Panc1 (cell line): ENCODE measurements at regions not wholly inside any gene's neighbourhood (a gene's known extent, or its start where the extent isn't known, plus 50 kb on each side); places are given as distances from the start of the nearest gene placed in this dataset.

ENCODE experiments used
- ATAC-seq: fragments of 200-7000 bp; cut with Tn5 transposase; 2 replicates; pipeline ENCODE4 v1.9.1; 2020; ENCODE audit warnings: mild to moderate bottlenecking, moderate library complexity
- BruUV-seq: library from RNA; stranded (reverse); fragments of 400-500 nt; replicated peaks from 2 replicates; lab custom pipeline; 2021; lab: Mats Ljungman, UMichigan
- CTCF ChIA-PET: fragments of 300-600 bp; sonication (Branson Sonifier 250); formaldehyde crosslinking; loops from one replicate; lab custom pipeline; 2022; ENCODE audit warnings: antibody characterized with exemption; lab: Charles Lee
- POLR2A ChIA-PET: fragments of 300-600 bp; sonication (Branson Sonifier 250); formaldehyde crosslinking; loops from one replicate; lab custom pipeline; 2022; ENCODE audit warnings: antibody characterized with exemption; lab: Charles Lee
- DNase-seq: peaks from one replicate; pipeline ENCODE4 v3.0.0-alpha.2; 2010; ENCODE audit warnings: low read depth, low spot score
- H3K27ac ChIP-seq: 2 replicates; pipeline ENCODE4 v1.5.1; 2011; ENCODE audit warnings: mild to moderate bottlenecking, low read length, inconsistent platforms
- H3K27me3 ChIP-seq: fragments of 200-500 bp; sonication (Bioruptor generic); 2 replicates; pipeline ENCODE4 v1.6.0; 2014; ENCODE audit warnings: low read length, inconsistent platforms; ENCODE audit not compliant: control insufficient read depth, insufficient read depth
- H3K36me3 ChIP-seq: fragments of 200-500 bp; sonication (Bioruptor generic); 2 replicates; pipeline ENCODE4 v1.5.1; 2014; ENCODE audit warnings: inconsistent platforms, mild to moderate bottlenecking, low read length, moderate library complexity; ENCODE audit not compliant: control insufficient read depth, insufficient read depth
- H3K4me1 ChIP-seq: 2 replicates; pipeline ENCODE4 v1.5.1; 2011; ENCODE audit warnings: inconsistent platforms, mild to moderate bottlenecking, low read length, moderate library complexity; ENCODE audit not compliant: control insufficient read depth, insufficient read depth
- H3K4me3 ChIP-seq, 2 experiments: 2 replicates each; pipeline ENCODE4 v1.5.1; 2011 to 2012; ENCODE audit warnings: low read depth in 2 of 2, low read length in 2 of 2, mild to moderate bottlenecking in 2 of 2, inconsistent platforms in 1 of 2, moderate library complexity in 1 of 2
- H3K9me3 ChIP-seq: fragments of 200-500 bp; sonication (Bioruptor generic); 2 replicates; pipeline ENCODE4 v1.5.1; 2014; ENCODE audit warnings: low read depth, mild to moderate bottlenecking, inconsistent platforms, low read length, moderate library complexity; ENCODE audit not compliant: control insufficient read depth, insufficient read depth
- POLR2AphosphoS5 ChIP-seq: IDR thresholded peaks from 2 replicates; pipeline ENCODE4 v1.6.1; 2012; ENCODE audit warnings: mild to moderate bottlenecking, low read depth, low read length, moderate library complexity
- SIN3A ChIP-seq: IDR thresholded peaks from 2 replicates; pipeline ENCODE4 v1.6.1; 2012; ENCODE audit warnings: low read depth, mild to moderate bottlenecking, low read length, moderate library complexity, borderline replicate concordance; ENCODE audit not compliant: insufficient read depth
- TCF7L2 ChIP-seq: IDR thresholded peaks from 2 replicates; pipeline ENCODE4 v1.6.1; 2011; ENCODE audit warnings: mild to moderate bottlenecking, low read depth, low read length, inconsistent platforms
- in situ Hi-C: cut with HindIII; loops from 2 replicates; pipeline ENCODE4 v1.10.0; 2016; ENCODE audit warnings: low sequenced_read_pairs, low pct_unique_long_range_greater_than_20kb
- intact Hi-C: fragments of 100-400 bp; cut with micrococcal nuclease; formaldehyde crosslinking; loops from one replicate; pipeline ENCODE4 v1.10.0; 2022; ENCODE audit not compliant: unreplicated experiment
- TF ChIP-seq, protein P1 (sequence below), 2 experiments: IDR thresholded peaks; 2 replicates each; pipeline ENCODE4 v1.6.1; 2011 to 2012; ENCODE audit warnings: low read depth in 2 of 2, control low read depth in 1 of 2, low read length in 1 of 2, mild to moderate bottlenecking in 1 of 2, moderate library complexity in 1 of 2; ENCODE audit not compliant: insufficient read depth in 1 of 2
- TF ChIP-seq, protein P2 (sequence below): fragments of 450-650 bp; IDR thresholded peaks from 2 replicates; pipeline ENCODE4 v1.5.1; 2017; ENCODE audit warnings: mild to moderate bottlenecking

DNA sequence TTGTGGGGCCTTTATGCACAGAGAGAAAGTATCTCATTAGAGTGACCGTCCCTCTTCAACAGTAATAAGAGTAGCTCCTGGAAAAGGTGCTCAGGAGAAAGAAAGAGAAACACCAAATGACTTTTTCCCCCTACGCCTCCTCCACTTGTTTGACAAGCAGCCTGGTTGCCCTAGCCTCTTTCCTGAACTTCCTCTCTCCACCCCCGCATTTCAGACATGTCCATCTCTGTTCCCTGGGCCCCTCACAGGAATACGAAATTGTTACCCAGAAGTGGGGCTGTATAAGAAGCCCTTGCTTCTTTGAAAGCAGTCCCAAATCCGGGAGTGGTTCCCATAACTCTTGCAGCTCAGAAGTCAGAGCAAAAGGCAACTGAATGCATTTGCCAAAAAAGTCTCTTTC is 119.6 kb upstream of the ADO start:
- ATAC-seq: no peak
- in situ Hi-C loops (no loop called here), intact Hi-C loops (no loop called here)
- no peaks in the 10 kb centered on the region for H3K36me3 ChIP-seq
- H3K27me3 ChIP-seq: no peaks in the 10 kb centered on the region
- H3K4me3 ChIP-seq: no peak overlapping the region
- no peak for DNase-seq
- H3K4me1 ChIP-seq: no peaks in the 10 kb centered on the region
- H3K27ac ChIP-seq: no peak overlapping the region
- H3K9me3 ChIP-seq: no peaks in the 10 kb centered on the region
- BruUV-seq: no TSS peak
- CTCF ChIA-PET: no interaction called here
- POLR2A ChIA-PET: no interaction called here
- TF ChIP-seq TCF7L2 (no peak), POLR2AphosphoS5 (no peak), SIN3A (no peak)
- TF ChIP-seq, protein P1, sequence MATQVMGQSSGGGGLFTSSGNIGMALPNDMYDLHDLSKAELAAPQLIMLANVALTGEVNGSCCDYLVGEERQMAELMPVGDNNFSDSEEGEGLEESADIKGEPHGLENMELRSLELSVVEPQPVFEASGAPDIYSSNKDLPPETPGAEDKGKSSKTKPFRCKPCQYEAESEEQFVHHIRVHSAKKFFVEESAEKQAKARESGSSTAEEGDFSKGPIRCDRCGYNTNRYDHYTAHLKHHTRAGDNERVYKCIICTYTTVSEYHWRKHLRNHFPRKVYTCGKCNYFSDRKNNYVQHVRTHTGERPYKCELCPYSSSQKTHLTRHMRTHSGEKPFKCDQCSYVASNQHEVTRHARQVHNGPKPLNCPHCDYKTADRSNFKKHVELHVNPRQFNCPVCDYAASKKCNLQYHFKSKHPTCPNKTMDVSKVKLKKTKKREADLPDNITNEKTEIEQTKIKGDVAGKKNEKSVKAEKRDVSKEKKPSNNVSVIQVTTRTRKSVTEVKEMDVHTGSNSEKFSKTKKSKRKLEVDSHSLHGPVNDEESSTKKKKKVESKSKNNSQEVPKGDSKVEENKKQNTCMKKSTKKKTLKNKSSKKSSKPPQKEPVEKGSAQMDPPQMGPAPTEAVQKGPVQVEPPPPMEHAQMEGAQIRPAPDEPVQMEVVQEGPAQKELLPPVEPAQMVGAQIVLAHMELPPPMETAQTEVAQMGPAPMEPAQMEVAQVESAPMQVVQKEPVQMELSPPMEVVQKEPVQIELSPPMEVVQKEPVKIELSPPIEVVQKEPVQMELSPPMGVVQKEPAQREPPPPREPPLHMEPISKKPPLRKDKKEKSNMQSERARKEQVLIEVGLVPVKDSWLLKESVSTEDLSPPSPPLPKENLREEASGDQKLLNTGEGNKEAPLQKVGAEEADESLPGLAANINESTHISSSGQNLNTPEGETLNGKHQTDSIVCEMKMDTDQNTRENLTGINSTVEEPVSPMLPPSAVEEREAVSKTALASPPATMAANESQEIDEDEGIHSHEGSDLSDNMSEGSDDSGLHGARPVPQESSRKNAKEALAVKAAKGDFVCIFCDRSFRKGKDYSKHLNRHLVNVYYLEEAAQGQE (IDR thresholded peaks at IDR 0.05; ENCODE audit: insufficient read depth in 1 of 2, low read depth in 2 of 2, low read length in 1 of 2): no peak
- TF ChIP-seq, protein P2, sequence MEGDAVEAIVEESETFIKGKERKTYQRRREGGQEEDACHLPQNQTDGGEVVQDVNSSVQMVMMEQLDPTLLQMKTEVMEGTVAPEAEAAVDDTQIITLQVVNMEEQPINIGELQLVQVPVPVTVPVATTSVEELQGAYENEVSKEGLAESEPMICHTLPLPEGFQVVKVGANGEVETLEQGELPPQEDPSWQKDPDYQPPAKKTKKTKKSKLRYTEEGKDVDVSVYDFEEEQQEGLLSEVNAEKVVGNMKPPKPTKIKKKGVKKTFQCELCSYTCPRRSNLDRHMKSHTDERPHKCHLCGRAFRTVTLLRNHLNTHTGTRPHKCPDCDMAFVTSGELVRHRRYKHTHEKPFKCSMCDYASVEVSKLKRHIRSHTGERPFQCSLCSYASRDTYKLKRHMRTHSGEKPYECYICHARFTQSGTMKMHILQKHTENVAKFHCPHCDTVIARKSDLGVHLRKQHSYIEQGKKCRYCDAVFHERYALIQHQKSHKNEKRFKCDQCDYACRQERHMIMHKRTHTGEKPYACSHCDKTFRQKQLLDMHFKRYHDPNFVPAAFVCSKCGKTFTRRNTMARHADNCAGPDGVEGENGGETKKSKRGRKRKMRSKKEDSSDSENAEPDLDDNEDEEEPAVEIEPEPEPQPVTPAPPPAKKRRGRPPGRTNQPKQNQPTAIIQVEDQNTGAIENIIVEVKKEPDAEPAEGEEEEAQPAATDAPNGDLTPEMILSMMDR: no peak

GRCh38 chr10:62687230-62687748 is 117.2 kb upstream of the ADO start:
- intact Hi-C loops: no loop called here
- ChIA-PET POLR2A (no interaction called here), CTCF (no interaction called here)
- Histone ChIP-seq H3K9me3 (no peaks in the 10 kb centered on the region), H3K4me1 (no peaks in the 10 kb centered on the region), H3K36me3 (no peaks in the 10 kb centered on the region), H3K4me3 (no peak overlapping the region), H3K27me3 (no peaks in the 10 kb centered on the region), H3K27ac (no peak overlapping the region)
- ATAC-seq: no peak
- BruUV-seq: no TSS peak
- in situ Hi-C loops: no loop called here
- TF ChIP-seq POLR2AphosphoS5: no peak
- TF ChIP-seq SIN3A: no peak
- TF ChIP-seq, protein P2: no peak
- TF ChIP-seq TCF7L2: no peak
- TF ChIP-seq, protein P1 (IDR thresholded peaks at IDR 0.05; ENCODE audit: insufficient read depth in 1 of 2, low read depth in 2 of 2, low read length in 1 of 2): no peak
- no peak for DNase-seq
